ENCODE measurements at regions not wholly inside any gene's neighbourhood (a gene's known extent, or its start where the extent isn't known, plus 50 kb on each side); places are given as distances from the start of the nearest gene placed in this dataset.

- Histone ChIP-seq H2AK5ac (ENCODE audit: low read length) (no peak overlapping the region), H3K27me3 (ENCODE audit: insufficient read depth, low read length) (no peaks in the 10 kb centered on the region), H3K36me3 (ENCODE audit: control insufficient read depth in 1 of 2, insufficient read depth in 2 of 2, low read length in 2 of 2) (no peaks in the 10 kb centered on the region), H2BK120ac (ENCODE audit: insufficient read depth, low read length, poor library complexity) (no peak overlapping the region), H2BK5ac (ENCODE audit: low read depth, low read length, poor library complexity) (no peak overlapping the region), H3K79me2 (ENCODE audit: control insufficient read depth, insufficient read depth, low read length, poor library complexity) (no peaks in the 10 kb centered on the region), H3K9ac (ENCODE audit: low read length) (no peak overlapping the region), H3K4me1 (ENCODE audit: control insufficient read depth in 1 of 2, insufficient read depth in 2 of 2, low read length in 2 of 2) (no peaks in the 10 kb centered on the region), H4K91ac (ENCODE audit: low read depth, low read length) (no peak overlapping the region), H3K9me3 (ENCODE audit: insufficient read depth, low read depth, low read length) (no peaks in the 10 kb centered on the region), H2AFZ (ENCODE audit: insufficient read depth, low read length, poor library complexity) (no peak overlapping the region), H3K4ac (ENCODE audit: low read depth, low read length) (no peak overlapping the region), H3K27ac (ENCODE audit: low read depth, low read length) (no peak overlapping the region), H3K4me2 (ENCODE audit: low read length) (no peak overlapping the region), H3K14ac (ENCODE audit: low read length) (no peak overlapping the region), H4K8ac (ENCODE audit: low read depth, low read length) (no peak overlapping the region), H2BK12ac (ENCODE audit: low read length) (no peak overlapping the region), H4K12ac (ENCODE audit: low read depth, low read length) (no peak overlapping the region), H3K23ac (ENCODE audit: low read length) (no peak overlapping the region), H3K4me3 (ENCODE audit: low read depth, low read length) (no peak overlapping the region), H3K79me1 (ENCODE audit: low read length) (no peaks in the 10 kb centered on the region), H3K18ac (ENCODE audit: low read length) (no peak overlapping the region)
- no CpG with 5 or more reads among the region's 2 CpGs for WGBS (ENCODE audit: extremely low coverage, insufficient coverage, insufficient read length)
- DNase-seq, result no peak
These were observed 100.0 kb upstream of the PIK3R1 start for GRCh38 chr5:68115584-68115983.

DNA sequence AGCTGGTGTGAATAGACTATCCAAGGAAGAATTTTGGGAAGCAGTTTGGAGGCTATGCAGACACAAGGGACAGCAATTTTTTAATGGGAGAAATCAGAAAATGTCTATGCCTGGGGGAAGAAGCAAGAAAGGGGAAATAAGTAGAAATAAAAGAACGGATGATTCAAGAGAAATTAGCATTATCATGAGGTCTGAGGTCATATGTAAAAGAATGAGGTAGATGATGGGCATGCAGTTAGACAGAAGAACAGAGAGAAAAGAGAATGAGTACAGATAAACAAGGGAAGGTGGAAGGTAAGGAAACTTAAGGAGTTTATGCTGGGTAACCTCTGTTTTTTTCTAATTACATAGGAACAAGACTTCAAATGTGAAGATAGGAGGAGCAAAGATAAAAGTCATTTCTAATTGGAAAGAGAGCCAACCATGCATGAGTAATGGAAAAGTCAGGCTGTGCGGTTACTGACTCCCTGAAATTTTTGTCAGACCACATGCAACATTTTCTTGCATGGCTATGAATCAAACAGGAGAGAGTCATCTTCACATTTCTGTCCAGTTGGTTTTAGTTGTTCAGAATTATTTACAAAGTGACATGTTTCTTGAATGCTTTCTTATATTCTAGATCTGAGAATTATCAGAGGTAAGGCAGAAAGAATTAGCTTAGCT, 101.0 kb upstream of the PIK3R1 start:
- Histone ChIP-seq H3K18ac (ENCODE audit: low read length) (no peak overlapping the region), H3K23ac (ENCODE audit: low read length) (no peak overlapping the region), H3K4me1 (ENCODE audit: control insufficient read depth in 1 of 2, insufficient read depth in 2 of 2, low read length in 2 of 2) (no peaks in the 10 kb centered on the region), H3K79me2 (ENCODE audit: control insufficient read depth, insufficient read depth, low read length, poor library complexity) (no peaks in the 10 kb centered on the region), H2BK12ac (ENCODE audit: low read length) (no peak overlapping the region), H3K79me1 (ENCODE audit: low read length) (no peaks in the 10 kb centered on the region), H3K4ac (ENCODE audit: low read depth, low read length) (no peak overlapping the region), H3K14ac (ENCODE audit: low read length) (no peak overlapping the region), H2BK120ac (ENCODE audit: insufficient read depth, low read length, poor library complexity) (no peak overlapping the region), H3K27ac (ENCODE audit: low read depth, low read length) (no peak overlapping the region), H2AFZ (ENCODE audit: insufficient read depth, low read length, poor library complexity) (no peak overlapping the region), H4K12ac (ENCODE audit: low read depth, low read length) (no peak overlapping the region), H3K4me2 (ENCODE audit: low read length) (no peak overlapping the region), H4K91ac (ENCODE audit: low read depth, low read length) (no peak overlapping the region), H4K8ac (ENCODE audit: low read depth, low read length) (no peak overlapping the region), H3K9me3 (ENCODE audit: insufficient read depth, low read depth, low read length) (no peaks in the 10 kb centered on the region), H3K9ac (ENCODE audit: low read length) (no peak overlapping the region), H3K27me3 (ENCODE audit: insufficient read depth, low read length) (no peaks in the 10 kb centered on the region), H2AK5ac (ENCODE audit: low read length) (no peak overlapping the region), H3K4me3 (ENCODE audit: low read depth, low read length) (no peak overlapping the region), H2BK5ac (ENCODE audit: low read depth, low read length, poor library complexity) (no peak overlapping the region), H3K36me3 (ENCODE audit: control insufficient read depth in 1 of 2, insufficient read depth in 2 of 2, low read length in 2 of 2) (no peaks in the 10 kb centered on the region)
- DNase-seq, result no peak
- WGBS (ENCODE audit: extremely low coverage, insufficient coverage, insufficient read length), result no CpG with 5 or more reads among the region's 2 CpGs

DNA sequence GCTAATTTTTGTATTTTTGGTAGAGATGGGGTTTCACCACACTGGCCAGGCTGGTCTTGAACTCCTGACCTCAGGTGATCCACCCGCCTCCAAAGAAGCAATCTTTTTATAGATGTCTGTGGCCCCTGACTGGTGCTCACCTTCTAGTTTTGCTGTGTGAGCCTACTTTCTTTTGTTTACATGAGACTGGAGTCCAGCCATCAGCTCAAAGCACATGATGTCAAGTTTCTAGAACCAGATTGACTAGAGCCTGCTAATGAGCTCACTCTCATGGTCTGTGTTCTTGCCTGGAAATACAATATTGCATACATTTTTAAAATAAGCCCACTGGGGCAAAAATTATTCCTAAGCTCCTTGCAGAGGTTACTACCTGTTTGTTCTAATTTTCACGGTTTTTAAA, 102.9 kb upstream of the PIK3R1 start:
- no peak overlapping the region for H4K12ac ChIP-seq (ENCODE audit: low read depth, low read length)
- WGBS (ENCODE audit: extremely low coverage, insufficient coverage, insufficient read length), result no CpG with 5 or more reads among the region's 2 CpGs
- no peak overlapping the region for H2AK5ac ChIP-seq (ENCODE audit: low read length)
- no peak overlapping the region for H3K9ac ChIP-seq (ENCODE audit: low read length)
- H2BK12ac ChIP-seq (ENCODE audit: low read length), result no peak overlapping the region
- no peaks in the 10 kb centered on the region for H3K79me1 ChIP-seq (ENCODE audit: low read length)
- no peaks in the 10 kb centered on the region for H3K36me3 ChIP-seq (ENCODE audit: control insufficient read depth in 1 of 2, insufficient read depth in 2 of 2, low read length in 2 of 2)
- no peaks in the 10 kb centered on the region for H3K79me2 ChIP-seq (ENCODE audit: control insufficient read depth, insufficient read depth, low read length, poor library complexity)
- H3K4ac ChIP-seq (ENCODE audit: low read depth, low read length), result no peak overlapping the region
- H3K9me3 ChIP-seq (ENCODE audit: insufficient read depth, low read depth, low read length), result no peaks in the 10 kb centered on the region
- H3K4me3 ChIP-seq (ENCODE audit: low read depth, low read length), result no peak overlapping the region
- H4K8ac ChIP-seq (ENCODE audit: low read depth, low read length), result no peak overlapping the region
- no peak overlapping the region for H3K27ac ChIP-seq (ENCODE audit: low read depth, low read length)
- H3K23ac ChIP-seq (ENCODE audit: low read length), result no peak overlapping the region
- H3K4me2 ChIP-seq (ENCODE audit: low read length), result no peak overlapping the region
- H2BK120ac ChIP-seq (ENCODE audit: insufficient read depth, low read length, poor library complexity), result no peak overlapping the region
- no peaks in the 10 kb centered on the region for H3K4me1 ChIP-seq (ENCODE audit: control insufficient read depth in 1 of 2, insufficient read depth in 2 of 2, low read length in 2 of 2)
- no peak overlapping the region for H3K18ac ChIP-seq (ENCODE audit: low read length)
- H2BK5ac ChIP-seq (ENCODE audit: low read depth, low read length, poor library complexity), result no peak overlapping the region
- H3K14ac ChIP-seq (ENCODE audit: low read length), result no peak overlapping the region
- no peak for DNase-seq
- no peak overlapping the region for H4K91ac ChIP-seq (ENCODE audit: low read depth, low read length)
- H2AFZ ChIP-seq (ENCODE audit: insufficient read depth, low read length, poor library complexity), result no peak overlapping the region
- no peaks in the 10 kb centered on the region for H3K27me3 ChIP-seq (ENCODE audit: insufficient read depth, low read length)

DNA sequence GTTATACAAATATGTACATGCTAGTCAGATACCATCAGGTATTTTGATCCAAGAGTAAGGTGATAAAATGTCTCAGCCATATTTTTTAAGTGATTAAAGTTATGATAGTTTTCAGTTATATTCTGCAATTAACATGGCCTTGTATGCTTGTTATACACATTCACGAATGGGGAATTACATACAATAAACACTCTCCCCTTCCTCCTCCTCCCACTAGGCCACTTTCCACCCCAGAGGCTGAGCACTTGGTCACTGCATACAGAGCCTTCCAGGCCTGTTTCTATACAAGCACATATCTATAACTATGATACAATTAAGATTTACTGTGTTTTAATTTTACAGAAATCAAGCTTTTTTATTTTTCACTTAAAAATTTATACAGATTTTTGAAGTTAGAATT, 104.7 kb upstream of the PIK3R1 start:
- no peak overlapping the region for H3K27ac ChIP-seq (ENCODE audit: low read depth, low read length)
- no peaks in the 10 kb centered on the region for H3K79me2 ChIP-seq (ENCODE audit: control insufficient read depth, insufficient read depth, low read length, poor library complexity)
- no peak overlapping the region for H3K4me3 ChIP-seq (ENCODE audit: low read depth, low read length)
- H3K9me3 ChIP-seq (ENCODE audit: insufficient read depth, low read depth, low read length), result no peaks in the 10 kb centered on the region
- no peak overlapping the region for H2BK120ac ChIP-seq (ENCODE audit: insufficient read depth, low read length, poor library complexity)
- H4K8ac ChIP-seq (ENCODE audit: low read depth, low read length), result no peak overlapping the region
- no peak overlapping the region for H2BK5ac ChIP-seq (ENCODE audit: low read depth, low read length, poor library complexity)
- H4K12ac ChIP-seq (ENCODE audit: low read depth, low read length), result no peak overlapping the region
- no peak overlapping the region for H3K14ac ChIP-seq (ENCODE audit: low read length)
- H2BK12ac ChIP-seq (ENCODE audit: low read length), result no peak overlapping the region
- H3K23ac ChIP-seq (ENCODE audit: low read length), result no peak overlapping the region
- H3K27me3 ChIP-seq (ENCODE audit: insufficient read depth, low read length), result no peaks in the 10 kb centered on the region
- H3K36me3 ChIP-seq (ENCODE audit: control insufficient read depth in 1 of 2, insufficient read depth in 2 of 2, low read length in 2 of 2), result no peaks in the 10 kb centered on the region
- no peak overlapping the region for H3K4ac ChIP-seq (ENCODE audit: low read depth, low read length)
- DNase-seq, result no peak
- no peak overlapping the region for H3K4me2 ChIP-seq (ENCODE audit: low read length)
- H3K9ac ChIP-seq (ENCODE audit: low read length), result no peak overlapping the region
- WGBS (ENCODE audit: extremely low coverage, insufficient coverage, insufficient read length), result no CpG with 5 or more reads among the region's 1 CpG
- no peaks in the 10 kb centered on the region for H3K4me1 ChIP-seq (ENCODE audit: control insufficient read depth in 1 of 2, insufficient read depth in 2 of 2, low read length in 2 of 2)
- H2AFZ ChIP-seq (ENCODE audit: insufficient read depth, low read length, poor library complexity), result no peak overlapping the region
- no peak overlapping the region for H2AK5ac ChIP-seq (ENCODE audit: low read length)
- H3K18ac ChIP-seq (ENCODE audit: low read length), result no peak overlapping the region
- H3K79me1 ChIP-seq (ENCODE audit: low read length), result no peaks in the 10 kb centered on the region
- no peak overlapping the region for H4K91ac ChIP-seq (ENCODE audit: low read depth, low read length)
